ENCODE measurements at regions not wholly inside any gene's neighbourhood (a gene's known extent, or its start where the extent isn't known, plus 50 kb on each side); places are given as distances from the start of the nearest gene placed in this dataset.
"Not testable (repeated sequence)": the region's sequence is repeated elsewhere in the genome, so short reads cannot be mapped to it uniquely, and the experiment has no call there.

DNA sequence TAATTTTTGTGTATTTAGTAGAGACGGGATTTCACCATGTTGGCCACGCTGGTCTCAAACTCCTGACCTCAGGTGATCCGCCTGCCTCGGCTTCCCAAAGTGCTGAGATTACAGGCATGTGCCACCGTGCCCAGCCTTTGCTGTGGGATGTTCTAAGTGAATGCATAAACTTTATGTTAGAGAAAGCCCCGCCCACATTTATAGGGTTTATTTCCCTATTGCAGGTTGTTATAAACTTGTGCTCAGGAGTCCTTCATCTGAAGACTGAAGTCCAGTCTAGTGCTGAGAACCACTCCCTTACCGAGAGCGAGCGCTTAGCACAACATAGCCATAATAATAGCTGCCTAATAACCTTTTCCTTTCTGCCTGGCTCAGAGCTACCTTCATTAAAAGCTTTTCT lies 75.4 kb upstream of the ZNF217 start:
- no peak overlapping the region for H3K4me2 ChIP-seq (ENCODE audit: low read depth, low read length, poor library complexity, severe bottlenecking)
- H3K27me3 ChIP-seq (ENCODE audit: low read length): no peaks in the 10 kb centered on the region

DNA sequence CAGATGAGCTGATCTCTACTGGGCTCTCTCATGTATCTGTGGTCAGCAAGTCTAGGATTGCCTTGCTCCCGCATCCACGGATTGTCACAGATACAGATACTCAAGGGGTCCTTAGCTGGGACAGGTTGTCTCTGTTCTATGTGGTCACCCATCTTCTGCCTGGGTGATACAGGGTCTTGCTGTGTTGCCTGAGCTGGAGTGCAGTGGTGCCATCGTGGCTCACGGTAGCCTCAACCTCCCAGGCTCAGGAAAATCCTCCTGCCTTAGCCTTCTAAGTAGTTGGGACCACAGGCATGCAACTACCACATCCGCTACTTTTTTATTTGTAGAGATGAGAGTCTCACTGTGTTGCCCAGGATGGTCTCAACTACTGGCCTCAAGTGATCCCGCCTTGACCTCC lies 72.5 kb upstream of the ZNF217 start:
- no peak overlapping the region for H3K4me3 ChIP-seq (ENCODE audit: insufficient read depth, low read length, poor library complexity, severe bottlenecking)
- H3K4me2 ChIP-seq (ENCODE audit: low read depth, low read length, poor library complexity, severe bottlenecking): no peak overlapping the region
- H3K27ac ChIP-seq (ENCODE audit: low read depth, low read length): no peak overlapping the region
- no peaks in the 10 kb centered on the region for H3K9me2 ChIP-seq (replicated peaks; ENCODE audit: insufficient read depth, low read length)
- no peak overlapping the region for H3K9ac ChIP-seq (ENCODE audit: low read length)
- H3K27me3 ChIP-seq (ENCODE audit: low read length): no peaks in the 10 kb centered on the region
- peaks cover 3% of the 10 kb centered on the region; the same call in 1 of the 2 replicates for H3F3A ChIP-seq (ENCODE audit: insufficient read depth)
- no peaks in the 10 kb centered on the region for H4K20me1 ChIP-seq (ENCODE audit: low read depth, low read length)
- H3K36me3 ChIP-seq (ENCODE audit: low read length): no peaks in the 10 kb centered on the region
- no peak for TF ChIP-seq EZH2phosphoT487 (conservative IDR thresholded peaks at IDR 0.05; ENCODE audit: low read length)
- TF ChIP-seq, protein P1, sequence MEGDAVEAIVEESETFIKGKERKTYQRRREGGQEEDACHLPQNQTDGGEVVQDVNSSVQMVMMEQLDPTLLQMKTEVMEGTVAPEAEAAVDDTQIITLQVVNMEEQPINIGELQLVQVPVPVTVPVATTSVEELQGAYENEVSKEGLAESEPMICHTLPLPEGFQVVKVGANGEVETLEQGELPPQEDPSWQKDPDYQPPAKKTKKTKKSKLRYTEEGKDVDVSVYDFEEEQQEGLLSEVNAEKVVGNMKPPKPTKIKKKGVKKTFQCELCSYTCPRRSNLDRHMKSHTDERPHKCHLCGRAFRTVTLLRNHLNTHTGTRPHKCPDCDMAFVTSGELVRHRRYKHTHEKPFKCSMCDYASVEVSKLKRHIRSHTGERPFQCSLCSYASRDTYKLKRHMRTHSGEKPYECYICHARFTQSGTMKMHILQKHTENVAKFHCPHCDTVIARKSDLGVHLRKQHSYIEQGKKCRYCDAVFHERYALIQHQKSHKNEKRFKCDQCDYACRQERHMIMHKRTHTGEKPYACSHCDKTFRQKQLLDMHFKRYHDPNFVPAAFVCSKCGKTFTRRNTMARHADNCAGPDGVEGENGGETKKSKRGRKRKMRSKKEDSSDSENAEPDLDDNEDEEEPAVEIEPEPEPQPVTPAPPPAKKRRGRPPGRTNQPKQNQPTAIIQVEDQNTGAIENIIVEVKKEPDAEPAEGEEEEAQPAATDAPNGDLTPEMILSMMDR (IDR thresholded peaks at IDR 0.05; ENCODE audit: insufficient read depth, low read length, poor library complexity, severe bottlenecking): no peak
- H2AFZ ChIP-seq (ENCODE audit: low read depth, low read length, severe bottlenecking): no peak overlapping the region
- no peaks in the 10 kb centered on the region for H3K79me2 ChIP-seq (ENCODE audit: insufficient read depth, low read length)
- no peaks in the 10 kb centered on the region for H3K9me3 ChIP-seq (ENCODE audit: insufficient read depth, low read length)

More for the DNA sequence above, 75.4 kb upstream of the ZNF217 start:
- Histone ChIP-seq H3K9ac (ENCODE audit: low read length) (no peak overlapping the region), H3K79me2 (ENCODE audit: insufficient read depth, low read length) (no peaks in the 10 kb centered on the region), H2AFZ (ENCODE audit: low read depth, low read length, severe bottlenecking) (no peak overlapping the region), H3K27ac (ENCODE audit: low read depth, low read length) (no peak overlapping the region), H4K20me1 (ENCODE audit: low read depth, low read length) (no peaks in the 10 kb centered on the region), H3K9me2 (replicated peaks; ENCODE audit: insufficient read depth, low read length) (no peaks in the 10 kb centered on the region), H3K36me3 (ENCODE audit: low read length) (no peaks in the 10 kb centered on the region), H3K9me3 (ENCODE audit: insufficient read depth, low read length) (no peaks in the 10 kb centered on the region), H3F3A (ENCODE audit: insufficient read depth) (no peaks in the 10 kb centered on the region), H3K4me3 (ENCODE audit: insufficient read depth, low read length, poor library complexity, severe bottlenecking) (no peak overlapping the region)
- TF ChIP-seq, protein P1 (IDR thresholded peaks at IDR 0.05; ENCODE audit: insufficient read depth, low read length, poor library complexity, severe bottlenecking): no peak
- TF ChIP-seq EZH2phosphoT487 (conservative IDR thresholded peaks at IDR 0.05; ENCODE audit: low read length): no peak

DNA sequence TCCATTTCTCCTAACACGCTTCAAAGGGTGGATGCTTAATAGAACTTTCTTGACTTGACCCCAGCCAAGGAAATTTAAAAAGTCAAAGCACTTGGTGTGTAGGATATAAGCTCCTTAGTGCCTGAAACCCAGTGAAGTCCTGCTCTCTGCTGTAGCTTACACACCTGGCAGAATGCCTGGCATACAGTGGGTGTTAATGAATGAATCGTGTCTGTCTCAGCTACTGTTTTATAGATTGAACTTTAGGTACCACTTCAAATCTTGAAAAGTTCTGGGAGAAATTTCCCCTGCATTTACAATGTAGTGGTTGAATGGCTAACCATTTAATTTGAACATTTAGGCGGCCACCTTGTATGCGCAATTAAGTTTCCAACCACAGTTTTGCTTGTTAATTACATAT lies 70.5 kb upstream of the ZNF217 start:
- H2AFZ ChIP-seq (ENCODE audit: low read depth, low read length, severe bottlenecking): peak overlapping the region; percentile 21
- H3K79me2 ChIP-seq (ENCODE audit: insufficient read depth, low read length): no peaks in the 10 kb centered on the region
- no peaks in the 10 kb centered on the region for H4K20me1 ChIP-seq (ENCODE audit: low read depth, low read length)
- no peaks in the 10 kb centered on the region for H3K27me3 ChIP-seq (ENCODE audit: low read length)
- no peak overlapping the region for H3K4me3 ChIP-seq (ENCODE audit: insufficient read depth, low read length, poor library complexity, severe bottlenecking)
- peaks cover 3% of the 10 kb centered on the region; the same call in 1 of the 2 replicates for H3F3A ChIP-seq (ENCODE audit: insufficient read depth)
- TF ChIP-seq, protein P1 (IDR thresholded peaks at IDR 0.05; ENCODE audit: insufficient read depth, low read length, poor library complexity, severe bottlenecking): no peak
- TF ChIP-seq EZH2phosphoT487 (conservative IDR thresholded peaks at IDR 0.05; ENCODE audit: low read length): no peak
- no peaks in the 10 kb centered on the region for H3K36me3 ChIP-seq (ENCODE audit: low read length)
- H3K27ac ChIP-seq (ENCODE audit: low read depth, low read length): 0 out of 2 replicates have a peak overlapping the region, but pooled peaks have one; percentile 9
- no peaks in the 10 kb centered on the region for H3K9me2 ChIP-seq (replicated peaks; ENCODE audit: insufficient read depth, low read length)
- no peak overlapping the region for H3K9ac ChIP-seq (ENCODE audit: low read length)
- no peaks in the 10 kb centered on the region for H3K9me3 ChIP-seq (ENCODE audit: insufficient read depth, low read length)
- H3K4me2 ChIP-seq (ENCODE audit: low read depth, low read length, poor library complexity, severe bottlenecking): no peak overlapping the region

DNA sequence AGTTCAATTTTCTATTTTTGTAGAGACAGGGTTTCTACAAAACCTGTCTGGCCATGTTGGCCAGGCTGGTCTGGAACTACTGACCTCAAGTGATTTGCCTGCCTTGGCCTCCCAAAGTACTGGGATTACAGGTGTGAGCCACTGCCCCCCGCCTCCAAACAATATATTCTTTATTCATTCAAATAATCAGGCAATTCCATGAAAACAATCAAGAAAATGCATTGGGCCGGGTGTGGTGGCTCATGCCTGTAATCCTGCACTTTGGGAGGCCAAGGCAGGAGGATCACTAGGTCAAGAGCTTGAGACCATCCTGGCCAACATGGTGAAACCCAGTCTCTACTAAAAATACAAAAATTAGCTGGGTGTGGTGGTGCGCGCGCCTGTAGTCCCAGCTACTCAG lies 69.9 kb upstream of the ZNF217 start:
- H3K9ac ChIP-seq (ENCODE audit: low read length); H3K9me2 ChIP-seq (replicated peaks; ENCODE audit: insufficient read depth, low read length); H3K36me3 ChIP-seq (ENCODE audit: low read length); H3K4me3 ChIP-seq (ENCODE audit: insufficient read depth, low read length, poor library complexity, severe bottlenecking); H3K27ac ChIP-seq (ENCODE audit: low read depth, low read length); H2AFZ ChIP-seq (ENCODE audit: low read depth, low read length, severe bottlenecking); H3K27me3 ChIP-seq (ENCODE audit: low read length); H3K9me3 ChIP-seq (ENCODE audit: insufficient read depth, low read length); H3K79me2 ChIP-seq (ENCODE audit: insufficient read depth, low read length); H4K20me1 ChIP-seq (ENCODE audit: low read depth, low read length); H3K4me2 ChIP-seq (ENCODE audit: low read depth, low read length, poor library complexity, severe bottlenecking); H3F3A ChIP-seq (ENCODE audit: insufficient read depth): not testable (repeated sequence)

All from SU-DHL-6 (cell line).